H9 (cell line): ENCODE measurements at regions not wholly inside any gene's neighbourhood (a gene's known extent, or its start where the extent isn't known, plus 50 kb on each side); places are given as distances from the start of the nearest gene placed in this dataset.

Experiments used
- DNase-seq: peaks from one replicate; pipeline ENCODE4 v3.0.0-alpha.2; 2017
- H2AFZ ChIP-seq: one replicate; pipeline ENCODE4 v1.6.1; 2013; ENCODE audit warnings: mild to moderate bottlenecking, low read length, control low read depth, moderate library complexity
- H2AK5ac ChIP-seq: 2 replicates; pipeline ENCODE4 v1.6.1; 2013; ENCODE audit warnings: low read length, control low read depth, mixed read lengths; ENCODE audit not compliant: insufficient read length
- H2BK120ac ChIP-seq: one replicate; pipeline ENCODE4 v1.6.1; 2013; ENCODE audit warnings: low read depth, mild to moderate bottlenecking, low read length, control low read depth, inconsistent platforms; ENCODE audit not compliant: poor library complexity, severe bottlenecking
- H2BK12ac ChIP-seq: 2 replicates; pipeline ENCODE4 v1.6.1; 2013; ENCODE audit warnings: low read length, control low read depth, mixed read lengths, low read depth; ENCODE audit not compliant: insufficient read length
- H2BK15ac ChIP-seq: 2 replicates; pipeline ENCODE4 v1.6.1; 2013; ENCODE audit warnings: low read depth, low read length, control low read depth
- H2BK20ac ChIP-seq: one replicate; pipeline ENCODE4 v1.6.1; 2013; ENCODE audit warnings: low read depth, mild to moderate bottlenecking, low read length, control low read depth, inconsistent platforms; ENCODE audit not compliant: poor library complexity, severe bottlenecking
- H2BK5ac ChIP-seq: 2 replicates; pipeline ENCODE4 v1.6.1; 2013; ENCODE audit warnings: low read length, control low read depth, mixed read lengths; ENCODE audit not compliant: insufficient read length
- H3K14ac ChIP-seq: 2 replicates; pipeline ENCODE4 v1.6.1; 2013; ENCODE audit warnings: low read length, control low read depth; ENCODE audit not compliant: insufficient read depth
- H3K18ac ChIP-seq: 2 replicates; pipeline ENCODE4 v1.6.1; 2013; ENCODE audit warnings: low read depth, mild to moderate bottlenecking, mixed read lengths, low read length, control low read depth; ENCODE audit not compliant: insufficient read length
- H3K23ac ChIP-seq: 2 replicates; pipeline ENCODE4 v1.6.1; 2013; ENCODE audit warnings: low read length, control low read depth, mixed read lengths, low read depth; ENCODE audit not compliant: insufficient read length
- H3K23me2 ChIP-seq: 2 replicates; pipeline ENCODE4 v1.6.1; 2013; ENCODE audit warnings: low read depth, mild to moderate bottlenecking, mixed read lengths, low read length, control low read depth; ENCODE audit not compliant: insufficient read length, poor library complexity, severe bottlenecking
- H3K27ac ChIP-seq: 2 replicates; pipeline ENCODE4 v1.5.1; 2013; ENCODE audit warnings: low read length, control low read depth, mixed read lengths, low read depth; ENCODE audit not compliant: insufficient read length
- H3K27me3 ChIP-seq: 2 replicates; pipeline ENCODE4 v1.6.1; 2013; ENCODE audit warnings: low read length, control low read depth, inconsistent platforms; ENCODE audit not compliant: insufficient read depth
- H3K4ac ChIP-seq: 2 replicates; pipeline ENCODE4 v1.6.1; 2013; ENCODE audit warnings: low read depth, mild to moderate bottlenecking, control low read depth, inconsistent platforms, low read length, moderate library complexity
- H3K4me1 ChIP-seq: 2 replicates; pipeline ENCODE4 v1.6.1; 2013; ENCODE audit warnings: low read length, control low read depth, inconsistent platforms; ENCODE audit not compliant: insufficient read depth
- H3K4me2 ChIP-seq: 2 replicates; pipeline ENCODE4 v1.6.1; 2013; ENCODE audit warnings: low read length, control low read depth, mixed read lengths; ENCODE audit not compliant: insufficient read length, insufficient read depth
- H3K56ac ChIP-seq: 2 replicates; pipeline ENCODE4 v1.6.1; 2013; ENCODE audit warnings: low read depth, mild to moderate bottlenecking, mixed read lengths, low read length, control low read depth; ENCODE audit not compliant: insufficient read length
- H3K79me1 ChIP-seq: 2 replicates; pipeline ENCODE4 v1.6.1; 2013; ENCODE audit warnings: low read depth, mild to moderate bottlenecking, moderate library complexity, low read length, control low read depth, inconsistent platforms; ENCODE audit not compliant: insufficient read depth, poor library complexity, severe bottlenecking
- H3K79me2 ChIP-seq: 2 replicates; pipeline ENCODE4 v1.6.1; 2013; ENCODE audit warnings: low read length, control low read depth, inconsistent platforms; ENCODE audit not compliant: insufficient read depth
- H3K9ac ChIP-seq: 2 replicates; pipeline ENCODE4 v1.6.1; 2013; ENCODE audit warnings: low read length, control low read depth, mixed read lengths; ENCODE audit not compliant: insufficient read length; ENCODE audit errors: extremely low read depth
- H3K9me3 ChIP-seq: one replicate; pipeline ENCODE4 v1.6.1; 2013; ENCODE audit warnings: low read depth, low read length, inconsistent platforms; ENCODE audit not compliant: control insufficient read depth
- H3T11ph ChIP-seq: one replicate; pipeline ENCODE4 v1.6.1; 2013; ENCODE audit warnings: mild to moderate bottlenecking, low read length, control low read depth, inconsistent platforms
- H4K20me1 ChIP-seq: one replicate; pipeline ENCODE4 v1.6.1; 2013; ENCODE audit not compliant: control insufficient read depth, insufficient read length, insufficient read depth
- H4K5ac ChIP-seq: 2 replicates; pipeline ENCODE4 v1.6.1; 2013; ENCODE audit warnings: low read depth, mild to moderate bottlenecking, mixed read lengths, low read length, control low read depth; ENCODE audit not compliant: insufficient read length
- H4K8ac ChIP-seq: replicated peaks from 2 replicates; pipeline ENCODE4 v1.6.1; 2013; ENCODE audit warnings: low read length, control low read depth, mixed read lengths, low read depth; ENCODE audit not compliant: insufficient read length
- H4K91ac ChIP-seq: 2 replicates; pipeline ENCODE4 v1.6.1; 2013; ENCODE audit warnings: low read depth, mild to moderate bottlenecking, moderate library complexity, mixed read lengths, low read length, control low read depth; ENCODE audit not compliant: insufficient read length
- H3K27ac Mint-ChIP-seq, 3 experiments: 2 replicates in 2 of 3; 3 replicates in 1 of 3; pipeline ENCODE4 v1.8.0; 2020 to 2021; ENCODE audit warnings: mixed read lengths in 3 of 3, mild to moderate bottlenecking in 1 of 3, moderate library complexity in 1 of 3
- H3K27me3 Mint-ChIP-seq: 2 replicates; pipeline ENCODE4 v1.8.0; 2021; ENCODE audit warnings: low read depth, mild to moderate bottlenecking, moderate library complexity, mixed read lengths
- H3K36me3 Mint-ChIP-seq, 3 experiments: 2 replicates in 2 of 3; 3 replicates in 1 of 3; pipeline ENCODE4 v1.8.0; 2020 to 2021; ENCODE audit warnings: low read depth in 3 of 3, mixed read lengths in 3 of 3; ENCODE audit not compliant: insufficient read depth in 1 of 3
- H3K4me1 Mint-ChIP-seq, 2 experiments: 2 replicates each; pipeline ENCODE4 v1.8.0; 2020; ENCODE audit warnings: mixed read lengths in 2 of 2
- H3K4me3 Mint-ChIP-seq, 2 experiments: 2 replicates in 1 of 2; 3 replicates in 1 of 2; pipeline ENCODE4 v1.8.0; 2020 to 2021; ENCODE audit warnings: mild to moderate bottlenecking in 2 of 2, mixed read lengths in 2 of 2, moderate library complexity in 1 of 2
- H3K9me3 Mint-ChIP-seq, 2 experiments: 2 replicates in 1 of 2; 3 replicates in 1 of 2; pipeline ENCODE4 v1.8.0; 2020; ENCODE audit warnings: mild to moderate bottlenecking in 2 of 2, mixed read lengths in 2 of 2, moderate library complexity in 1 of 2
- WGBS: extraction: QIAGEN DNeasy Blood & Tissue Kit; methylation state at CpG from one replicate; pipeline ENCODE4 v1.1.7; 2013; ENCODE audit warnings: missing lambda C conversion rate, low lambda C conversion rate, mixed read lengths; ENCODE audit not compliant: insufficient read length; ENCODE audit errors: extremely low coverage; 5-methylcytosine and 5-hydroxymethylcytosine counted together
- TF ChIP-seq, protein P1 (sequence below): fragments of 200-600 bp; sonication (generic); conservative IDR thresholded peaks from 3 replicates; pipeline ENCODE4 v1.8.0; 2021; ENCODE audit warnings: antibody characterized with exemption, mild to moderate bottlenecking

DNA sequence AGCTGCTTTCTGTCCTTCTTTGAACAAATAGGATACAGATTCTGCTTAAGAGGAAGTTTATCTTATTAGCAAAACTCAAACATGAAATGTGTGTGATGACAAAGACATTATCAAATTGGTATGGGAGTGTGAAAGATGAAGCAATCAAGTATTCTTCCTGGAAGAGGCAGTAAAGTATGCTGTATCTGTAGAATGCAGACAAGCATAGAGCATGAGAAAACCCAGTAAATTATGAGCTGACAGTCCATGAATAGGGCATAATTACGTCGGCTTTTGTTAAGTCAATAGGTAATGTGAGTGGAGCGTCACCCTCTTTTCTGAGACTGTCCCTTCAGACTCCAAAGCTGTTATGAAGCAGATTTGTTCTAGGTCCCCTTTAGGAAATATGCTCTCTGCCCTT is 458.6 kb upstream of the NWD2 start:
- Histone ChIP-seq H4K91ac (no peak overlapping the region), H2BK15ac (no peak overlapping the region), H3K27ac (no peak overlapping the region), H4K20me1 (no peaks in the 10 kb centered on the region), H3T11ph (no peak overlapping the region), H3K9me3 (no peaks in the 10 kb centered on the region), H2AK5ac (no peak overlapping the region), H3K79me2 (no peaks in the 10 kb centered on the region), H2BK12ac (no peak overlapping the region), H2BK5ac (no peak overlapping the region), H3K4ac (no peak overlapping the region), H3K9ac (no peak overlapping the region), H3K4me1 (no peaks in the 10 kb centered on the region), H4K8ac (no peak overlapping the region), H3K14ac (no peak overlapping the region), H3K18ac (no peak overlapping the region), H2BK120ac (no peak overlapping the region), H2AFZ (no peak overlapping the region), H4K5ac (no peak overlapping the region), H3K79me1 (no peaks in the 10 kb centered on the region), H2BK20ac (no peak overlapping the region), H3K56ac (no peak overlapping the region), H3K23ac (no peak overlapping the region), H3K27me3 (no peaks in the 10 kb centered on the region), H3K23me2 (no peaks in the 10 kb centered on the region), H3K4me2 (no peak overlapping the region)
- H3K4me3 Mint-ChIP-seq, result no peak overlapping the region
- WGBS, result no CpG with 5 or more reads among the region's 3 CpGs
- no peak overlapping the region for H3K27ac Mint-ChIP-seq
- DNase-seq, result no peak
- TF ChIP-seq, protein P1, sequence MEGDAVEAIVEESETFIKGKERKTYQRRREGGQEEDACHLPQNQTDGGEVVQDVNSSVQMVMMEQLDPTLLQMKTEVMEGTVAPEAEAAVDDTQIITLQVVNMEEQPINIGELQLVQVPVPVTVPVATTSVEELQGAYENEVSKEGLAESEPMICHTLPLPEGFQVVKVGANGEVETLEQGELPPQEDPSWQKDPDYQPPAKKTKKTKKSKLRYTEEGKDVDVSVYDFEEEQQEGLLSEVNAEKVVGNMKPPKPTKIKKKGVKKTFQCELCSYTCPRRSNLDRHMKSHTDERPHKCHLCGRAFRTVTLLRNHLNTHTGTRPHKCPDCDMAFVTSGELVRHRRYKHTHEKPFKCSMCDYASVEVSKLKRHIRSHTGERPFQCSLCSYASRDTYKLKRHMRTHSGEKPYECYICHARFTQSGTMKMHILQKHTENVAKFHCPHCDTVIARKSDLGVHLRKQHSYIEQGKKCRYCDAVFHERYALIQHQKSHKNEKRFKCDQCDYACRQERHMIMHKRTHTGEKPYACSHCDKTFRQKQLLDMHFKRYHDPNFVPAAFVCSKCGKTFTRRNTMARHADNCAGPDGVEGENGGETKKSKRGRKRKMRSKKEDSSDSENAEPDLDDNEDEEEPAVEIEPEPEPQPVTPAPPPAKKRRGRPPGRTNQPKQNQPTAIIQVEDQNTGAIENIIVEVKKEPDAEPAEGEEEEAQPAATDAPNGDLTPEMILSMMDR, result no peak
- H3K4me1 Mint-ChIP-seq, result no peaks in the 10 kb centered on the region
- no peaks in the 10 kb centered on the region for H3K27me3 Mint-ChIP-seq
- no peaks in the 10 kb centered on the region for H3K9me3 Mint-ChIP-seq
- H3K36me3 Mint-ChIP-seq, result no peaks in the 10 kb centered on the region
